Adrenal gland (tissue), 9 donors: ENCODE measurements at regions not wholly inside any gene's neighbourhood (a gene's known extent, or its start where the extent isn't known, plus 50 kb on each side); places are given as distances from the start of the nearest gene placed in this dataset.

ENCODE experiments used
- DNase-seq, 7 donors: peaks; one replicate each; pipeline ENCODE4 v3.0.0-alpha.2; 2019 to 2020
- H3K27ac ChIP-seq, 5 donors: fragments of 200-600 bp; sonication (generic) in 4 of 5; 1 replicate in 3 of 5; 2 replicates in 2 of 5; pipeline versions ENCODE4 v1.5.1 to v1.8.0; 2016 to 2020; ENCODE audit warnings: mild to moderate bottlenecking in 1 of 5
- H3K27me3 ChIP-seq: fragments of 200-600 bp; 2 replicates; pipeline ENCODE4 v1.8.0; 2021
- H3K36me3 ChIP-seq, 2 donors: fragments of 200-600 bp; replicated peaks in 1 of 2; 1 replicate in 1 of 2; 2 replicates in 1 of 2; pipeline versions ENCODE4 v1.5.1 to v1.8.0; 2018 to 2022
- H3K4me1 ChIP-seq, 2 donors: fragments of 200-600 bp; replicated peaks in 1 of 2; 1 replicate in 1 of 2; 2 replicates in 1 of 2; pipeline versions ENCODE4 v1.5.1 to v1.8.0; 2018 to 2021
- H3K4me3 ChIP-seq, 4 donors: fragments of 200-600 bp; sonication (generic) in 3 of 4; one replicate each; pipeline ENCODE4 v1.5.1; 2016 to 2018
- H3K9me3 ChIP-seq, 3 donors: fragments of 200-600 bp; sonication (generic) in 1 of 3; replicated peaks in 1 of 3; 1 replicate in 2 of 3; 2 replicates in 1 of 3; pipeline versions ENCODE4 v1.5.1 to v1.8.0; 2016 to 2021
- POLR2A ChIP-seq, 2 donors: fragments of 450-650 bp; IDR thresholded peaks; one replicate each; pipeline ENCODE4 v1.6.1; 2017; ENCODE audit warnings: antibody characterized with exemption in 2 of 2, mild to moderate bottlenecking in 2 of 2, moderate library complexity in 1 of 2
- WGBS, 4 donors: extraction: QIAGEN DNeasy Blood & Tissue Kit in 2 of 4; methylation state at CpG; one replicate each; pipeline versions ENCODE4 v1.1.5 to v1.1.7; 2013 to 2017; 5-methylcytosine and 5-hydroxymethylcytosine counted together
- intact Hi-C, 2 donors: fragments of 100-400 bp; cut with DNase I; formaldehyde crosslinking; loops; one replicate each; pipeline versions ENCODE4 v1.14.1 to v1.15.0; 2022 to 2023
- TF ChIP-seq, protein P1 (sequence below), 6 experiments: fragments of 450-650 bp in 4 of 6; fragments of 200-600 bp in 2 of 6; sonication (generic) in 1 of 6; IDR thresholded peaks; 1 replicate in 5 of 6; 2 replicates in 1 of 6; pipeline versions ENCODE4 v1.5.1 to v1.8.0; 2016 to 2021; ENCODE audit warnings: antibody characterized with exemption in 6 of 6, mild to moderate bottlenecking in 2 of 6, moderate library complexity in 1 of 6
- donor health status: healthy with polysubstance abuse.
- donor health status: Bipolar disorder and iron deficiency.
- donor health status: DM: yes; HTN: yes; CAD: no.
- donor health status: DM: no; HTN: no; CAD: no.
- donor health status: DM: no; HTN: no; CAD: no.

GRCh38 chr10:2989292-2989947 lies 77.9 kb upstream of the PFKP start:
- H3K27ac ChIP-seq, result no peak overlapping the region
- no peaks in the 10 kb centered on the region for H3K4me1 ChIP-seq
- intact Hi-C loops, result no loop called here
- H3K4me3 ChIP-seq, result no peak overlapping the region
- H3K36me3 ChIP-seq, result no peaks in the 10 kb centered on the region
- no peaks in the 10 kb centered on the region for H3K9me3 ChIP-seq
- peaks cover 9% of the 10 kb centered on the region for H3K27me3 ChIP-seq
- WGBS, 4 donors, result 71 to 89% (median 85%) methylated on average over 1 to 4 of the region's 4 CpGs
- TF ChIP-seq, protein P1, sequence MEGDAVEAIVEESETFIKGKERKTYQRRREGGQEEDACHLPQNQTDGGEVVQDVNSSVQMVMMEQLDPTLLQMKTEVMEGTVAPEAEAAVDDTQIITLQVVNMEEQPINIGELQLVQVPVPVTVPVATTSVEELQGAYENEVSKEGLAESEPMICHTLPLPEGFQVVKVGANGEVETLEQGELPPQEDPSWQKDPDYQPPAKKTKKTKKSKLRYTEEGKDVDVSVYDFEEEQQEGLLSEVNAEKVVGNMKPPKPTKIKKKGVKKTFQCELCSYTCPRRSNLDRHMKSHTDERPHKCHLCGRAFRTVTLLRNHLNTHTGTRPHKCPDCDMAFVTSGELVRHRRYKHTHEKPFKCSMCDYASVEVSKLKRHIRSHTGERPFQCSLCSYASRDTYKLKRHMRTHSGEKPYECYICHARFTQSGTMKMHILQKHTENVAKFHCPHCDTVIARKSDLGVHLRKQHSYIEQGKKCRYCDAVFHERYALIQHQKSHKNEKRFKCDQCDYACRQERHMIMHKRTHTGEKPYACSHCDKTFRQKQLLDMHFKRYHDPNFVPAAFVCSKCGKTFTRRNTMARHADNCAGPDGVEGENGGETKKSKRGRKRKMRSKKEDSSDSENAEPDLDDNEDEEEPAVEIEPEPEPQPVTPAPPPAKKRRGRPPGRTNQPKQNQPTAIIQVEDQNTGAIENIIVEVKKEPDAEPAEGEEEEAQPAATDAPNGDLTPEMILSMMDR (IDR thresholded peaks at IDR 0.05), result no peak
- no peak for DNase-seq

DNA sequence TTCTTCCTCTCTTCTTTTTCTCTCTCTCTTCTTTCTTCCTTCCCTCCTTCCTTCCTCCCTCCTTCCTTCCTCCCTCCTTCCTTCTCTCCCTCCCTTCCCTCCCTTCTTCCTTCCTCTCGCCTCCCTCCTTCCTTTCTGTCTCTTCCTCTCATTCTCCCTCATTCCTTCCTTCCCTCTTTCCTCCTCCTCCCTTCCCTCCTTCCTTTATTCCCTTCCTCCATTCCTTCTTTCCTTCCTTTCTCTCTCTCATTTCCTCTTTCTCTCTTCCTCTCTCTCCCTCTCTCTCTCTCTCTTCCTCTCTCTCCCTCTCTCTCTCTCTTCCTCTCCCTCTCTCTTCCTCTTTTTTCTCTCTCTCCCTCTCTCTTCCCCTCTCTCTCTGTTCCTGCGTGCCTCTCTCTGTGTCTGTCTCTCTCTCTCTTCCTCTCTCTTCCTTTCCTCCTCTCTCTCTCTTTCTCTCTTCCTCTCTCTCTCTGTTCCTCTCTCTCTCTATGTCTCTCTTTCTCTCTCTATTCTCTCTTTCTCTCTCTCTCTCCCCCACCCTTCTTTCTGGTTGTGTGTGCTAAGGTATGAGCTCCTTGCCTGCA lies 80.1 kb upstream of the PFKP start:
- no peaks in the 10 kb centered on the region for H3K36me3 ChIP-seq
- H3K4me3 ChIP-seq, result no peak overlapping the region
- no peak for DNase-seq
- H3K9me3 ChIP-seq, result no peaks in the 10 kb centered on the region
- TF ChIP-seq POLR2A (IDR thresholded peaks at IDR 0.05), result no peak
- TF ChIP-seq, protein P1 (IDR thresholded peaks at IDR 0.05), result no peak
- 31 to 39% (median 38%) methylated on average over 2 of the region's 2 CpGs for WGBS, 4 donors
- intact Hi-C loops, result no loop called here
- H3K27me3 ChIP-seq, result peaks cover 9% of the 10 kb centered on the region
- H3K4me1 ChIP-seq, result no peaks in the 10 kb centered on the region
- H3K27ac ChIP-seq, result no peak overlapping the region

DNA sequence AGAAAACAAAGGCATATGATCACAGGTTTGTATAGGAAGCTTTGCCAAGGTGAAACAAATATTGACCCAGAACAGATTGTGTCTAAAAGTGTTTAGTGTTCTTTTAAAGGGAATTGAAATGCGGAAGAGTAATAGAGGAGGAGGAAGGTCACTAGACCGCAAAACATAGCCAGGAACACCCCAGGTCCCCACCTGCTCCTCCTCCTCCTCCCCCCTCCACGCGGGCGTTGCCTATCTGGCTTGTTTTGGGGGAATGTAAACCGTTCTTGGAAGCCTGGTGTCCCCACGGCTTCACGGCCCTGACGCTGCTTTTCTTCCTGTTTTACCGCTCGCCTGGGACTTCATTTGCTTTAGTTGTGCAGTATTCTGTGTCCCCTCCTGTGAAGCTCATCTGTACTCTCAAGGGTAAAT lies 81.0 kb upstream of the PFKP start:
- intact Hi-C loops, result no loop called here
- Histone ChIP-seq H3K36me3 (no peaks in the 10 kb centered on the region), H3K4me1 (no peaks in the 10 kb centered on the region), H3K27me3 (peaks cover 9% of the 10 kb centered on the region), H3K9me3 (no peaks in the 10 kb centered on the region), H3K27ac (no peak overlapping the region), H3K4me3 (no peak overlapping the region)
- no peak for DNase-seq
- 40 to 45% (median 42%) methylated on average over 11 of the region's 11 CpGs for WGBS, 4 donors
- no peak for TF ChIP-seq POLR2A (IDR thresholded peaks at IDR 0.05)
- TF ChIP-seq, protein P1 (IDR thresholded peaks at IDR 0.05), result no peak

- no peak overlapping the region for H3K27ac ChIP-seq
- no peaks in the 10 kb centered on the region for H3K36me3 ChIP-seq
- WGBS, 4 donors, result 35 to 38% (median 37%) methylated on average over 11 of the region's 11 CpGs
- H3K4me3 ChIP-seq, result no peak overlapping the region
- TF ChIP-seq POLR2A (IDR thresholded peaks at IDR 0.05), result no peak
- intact Hi-C loops, result no loop called here
- peaks cover 9% of the 10 kb centered on the region for H3K27me3 ChIP-seq
- no peak for DNase-seq
- no peaks in the 10 kb centered on the region for H3K9me3 ChIP-seq
- no peaks in the 10 kb centered on the region for H3K4me1 ChIP-seq
Measured at GRCh38 chr10:2985729-2986232, 81.6 kb upstream of the PFKP start.

GRCh38 chr10:2984682-2985081 lies 82.7 kb upstream of the PFKP start:
- DNase-seq, result no peak
- Histone ChIP-seq H3K27me3 (peaks cover 9% of the 10 kb centered on the region), H3K9me3 (no peaks in the 10 kb centered on the region), H3K4me1 (no peaks in the 10 kb centered on the region), H3K4me3 (no peak overlapping the region), H3K36me3 (no peaks in the 10 kb centered on the region), H3K27ac (no peak overlapping the region)
- TF ChIP-seq, protein P1 (IDR thresholded peaks at IDR 0.05), result no peak
- TF ChIP-seq POLR2A (IDR thresholded peaks at IDR 0.05), result no peak
- intact Hi-C loops, result no loop called here
- 70 to 82% (median 77%) methylated on average over 7 to 10 of the region's 10 CpGs for WGBS, 4 donors
